ENCODE measurements at regions not wholly inside any gene's neighbourhood (a gene's known extent, or its start where the extent isn't known, plus 50 kb on each side); places are given as distances from the start of the nearest gene placed in this dataset.

- Histone ChIP-seq H3K27me3 (no peaks in the 10 kb centered on the region), H3K4me2 (no peak overlapping the region), H3K4me3 (no peak overlapping the region), H4K20me1 (no peaks in the 10 kb centered on the region), H3K4me1 (no peaks in the 10 kb centered on the region), H3K27ac (no peak overlapping the region), H3K9me3 (no peaks in the 10 kb centered on the region), H3K36me3 (no peaks in the 10 kb centered on the region), H3K9ac (no peak overlapping the region)
- TF ChIP-seq Cebpa-rat (IDR thresholded peaks at IDR 0.05), result no peak
These were observed 67.6 kb upstream of the BTBD3 start for GRCh38 chr20:11849976-11850670.

- H3K9ac ChIP-seq, result no peak overlapping the region
- no peak overlapping the region for H3K27ac ChIP-seq
- no peak for TF ChIP-seq Cebpa-rat (IDR thresholded peaks at IDR 0.05)
- H3K36me3 ChIP-seq, result no peaks in the 10 kb centered on the region
- no peak overlapping the region for H3K4me3 ChIP-seq
- H3K4me1 ChIP-seq, result no peaks in the 10 kb centered on the region
- no peaks in the 10 kb centered on the region for H4K20me1 ChIP-seq
- H3K27me3 ChIP-seq, result no peaks in the 10 kb centered on the region
- H3K4me2 ChIP-seq, result no peak overlapping the region
- H3K9me3 ChIP-seq, result no peaks in the 10 kb centered on the region
These were observed 66.8 kb upstream of the BTBD3 start for GRCh38 chr20:11850901-11851300.

- H4K20me1 ChIP-seq, result no peaks in the 10 kb centered on the region
- no peak overlapping the region for H3K4me2 ChIP-seq
- no peaks in the 10 kb centered on the region for H3K4me1 ChIP-seq
- no peak overlapping the region for H3K9ac ChIP-seq
- H3K4me3 ChIP-seq, result no peak overlapping the region
- H3K36me3 ChIP-seq, result no peaks in the 10 kb centered on the region
- H3K9me3 ChIP-seq, result no peaks in the 10 kb centered on the region
- no peak for TF ChIP-seq Cebpa-rat (IDR thresholded peaks at IDR 0.05)
- H3K27me3 ChIP-seq, result no peaks in the 10 kb centered on the region
- no peak overlapping the region for H3K27ac ChIP-seq
These were observed 66.0 kb upstream of the BTBD3 start for GRCh38 chr20:11851646-11852045.

- Histone ChIP-seq H4K20me1 (no peaks in the 10 kb centered on the region), H3K27ac (no peak overlapping the region), H3K36me3 (no peaks in the 10 kb centered on the region), H3K9ac (no peak overlapping the region), H3K4me2 (no peak overlapping the region), H3K9me3 (no peaks in the 10 kb centered on the region), H3K4me1 (no peaks in the 10 kb centered on the region), H3K27me3 (no peaks in the 10 kb centered on the region), H3K4me3 (no peak overlapping the region)
- no peak for TF ChIP-seq Cebpa-rat (IDR thresholded peaks at IDR 0.05)
These were observed 65.5 kb upstream of the BTBD3 start for GRCh38 chr20:11852189-11852588.

GRCh38 chr20:11852811-11853210, 64.9 kb upstream of the BTBD3 start:
- no peak overlapping the region for H3K9ac ChIP-seq

GRCh38 chr20:11853359-11853758, 64.3 kb upstream of the BTBD3 start:
- Histone ChIP-seq H3K4me1 (no peaks in the 10 kb centered on the region), H4K20me1 (no peaks in the 10 kb centered on the region), H3K4me2 (no peak overlapping the region), H3K36me3 (no peaks in the 10 kb centered on the region), H3K4me3 (no peak overlapping the region), H3K27me3 (no peaks in the 10 kb centered on the region), H3K27ac (no peak overlapping the region), H3K9ac (no peak overlapping the region), H3K9me3 (no peaks in the 10 kb centered on the region)
- no peak for TF ChIP-seq Cebpa-rat (IDR thresholded peaks at IDR 0.05)

More at GRCh38 chr20:11852811-11853210, 64.9 kb upstream of the BTBD3 start:
- H3K36me3 ChIP-seq, result no peaks in the 10 kb centered on the region
- H3K27me3 ChIP-seq, result no peaks in the 10 kb centered on the region
- H3K4me1 ChIP-seq, result no peaks in the 10 kb centered on the region
- no peak for TF ChIP-seq Cebpa-rat (IDR thresholded peaks at IDR 0.05)
- no peak overlapping the region for H3K27ac ChIP-seq
- H3K9me3 ChIP-seq, result no peaks in the 10 kb centered on the region
- H4K20me1 ChIP-seq, result no peaks in the 10 kb centered on the region
- no peak overlapping the region for H3K4me2 ChIP-seq
- no peak overlapping the region for H3K4me3 ChIP-seq

GRCh38 chr20:11861479-11861878, 56.2 kb upstream of the BTBD3 start:
- no peak overlapping the region for H3K4me2 ChIP-seq
- no peaks in the 10 kb centered on the region for H3K4me1 ChIP-seq
- H3K27ac ChIP-seq, result no peak overlapping the region
- H4K20me1 ChIP-seq, result no peaks in the 10 kb centered on the region
- no peaks in the 10 kb centered on the region for H3K36me3 ChIP-seq
- no peaks in the 10 kb centered on the region for H3K9me3 ChIP-seq
- no peak overlapping the region for H3K9ac ChIP-seq
- no peaks in the 10 kb centered on the region for H3K27me3 ChIP-seq
- TF ChIP-seq Cebpa-rat (IDR thresholded peaks at IDR 0.05), result no peak
- H3K4me3 ChIP-seq, result no peak overlapping the region

GRCh38 chr20:11867291-11867919, 50.3 kb upstream of the BTBD3 start:
- Histone ChIP-seq H3K9ac (no peak overlapping the region), H4K20me1 (no peaks in the 10 kb centered on the region), H3K27ac (no peak overlapping the region), H3K4me2 (no peak overlapping the region), H3K36me3 (no peaks in the 10 kb centered on the region), H3K27me3 (no peaks in the 10 kb centered on the region), H3K4me1 (no peaks in the 10 kb centered on the region), H3K4me3 (no peak overlapping the region), H3K9me3 (no peaks in the 10 kb centered on the region)
- TF ChIP-seq Cebpa-rat (IDR thresholded peaks at IDR 0.05), result no peak
